ENCODE measurements at regions not wholly inside any gene's neighbourhood (a gene's known extent, or its start where the extent isn't known, plus 50 kb on each side); places are given as distances from the start of the nearest gene placed in this dataset.

DNA sequence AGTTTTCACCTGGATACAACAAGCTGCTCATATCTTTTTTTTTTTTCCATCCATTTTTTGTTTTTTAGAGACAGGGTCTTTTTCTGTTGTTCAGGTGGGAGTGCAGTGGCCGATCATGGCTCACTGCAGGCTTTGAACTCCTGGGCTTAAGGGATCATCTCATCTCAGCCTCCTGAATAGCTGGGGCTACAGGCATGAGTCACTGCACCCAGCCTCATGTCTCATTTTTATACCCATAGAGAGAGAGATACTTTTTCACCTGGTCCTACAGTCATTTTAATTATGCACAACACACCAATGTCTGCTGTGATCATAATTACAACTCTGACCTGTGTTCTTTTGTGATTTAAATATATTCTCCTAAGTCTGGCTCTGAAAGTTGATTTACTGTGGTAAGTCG lies 84.4 kb downstream of the KIF4B start:
- no peaks in the 10 kb centered on the region for H3K4me1 Mint-ChIP-seq (ENCODE audit: low read depth, unreplicated experiment)
- TF ChIP-seq, protein P1, sequence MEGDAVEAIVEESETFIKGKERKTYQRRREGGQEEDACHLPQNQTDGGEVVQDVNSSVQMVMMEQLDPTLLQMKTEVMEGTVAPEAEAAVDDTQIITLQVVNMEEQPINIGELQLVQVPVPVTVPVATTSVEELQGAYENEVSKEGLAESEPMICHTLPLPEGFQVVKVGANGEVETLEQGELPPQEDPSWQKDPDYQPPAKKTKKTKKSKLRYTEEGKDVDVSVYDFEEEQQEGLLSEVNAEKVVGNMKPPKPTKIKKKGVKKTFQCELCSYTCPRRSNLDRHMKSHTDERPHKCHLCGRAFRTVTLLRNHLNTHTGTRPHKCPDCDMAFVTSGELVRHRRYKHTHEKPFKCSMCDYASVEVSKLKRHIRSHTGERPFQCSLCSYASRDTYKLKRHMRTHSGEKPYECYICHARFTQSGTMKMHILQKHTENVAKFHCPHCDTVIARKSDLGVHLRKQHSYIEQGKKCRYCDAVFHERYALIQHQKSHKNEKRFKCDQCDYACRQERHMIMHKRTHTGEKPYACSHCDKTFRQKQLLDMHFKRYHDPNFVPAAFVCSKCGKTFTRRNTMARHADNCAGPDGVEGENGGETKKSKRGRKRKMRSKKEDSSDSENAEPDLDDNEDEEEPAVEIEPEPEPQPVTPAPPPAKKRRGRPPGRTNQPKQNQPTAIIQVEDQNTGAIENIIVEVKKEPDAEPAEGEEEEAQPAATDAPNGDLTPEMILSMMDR (IDR thresholded peaks at IDR 0.05; ENCODE audit: partially characterized antibody, unreplicated experiment) = no peak
- H3K36me3 Mint-ChIP-seq (ENCODE audit: unreplicated experiment) = no peaks in the 10 kb centered on the region
- no peak overlapping the region for H3K27ac Mint-ChIP-seq (ENCODE audit: unreplicated experiment)
- no peak for DNase-seq
- H3K4me3 Mint-ChIP-seq (ENCODE audit: unreplicated experiment) = no peak overlapping the region
- H3K9me3 Mint-ChIP-seq (ENCODE audit: unreplicated experiment) = no peaks in the 10 kb centered on the region
- H3K27me3 Mint-ChIP-seq (ENCODE audit: unreplicated experiment) = peaks cover 2% of the 10 kb centered on the region

DNA sequence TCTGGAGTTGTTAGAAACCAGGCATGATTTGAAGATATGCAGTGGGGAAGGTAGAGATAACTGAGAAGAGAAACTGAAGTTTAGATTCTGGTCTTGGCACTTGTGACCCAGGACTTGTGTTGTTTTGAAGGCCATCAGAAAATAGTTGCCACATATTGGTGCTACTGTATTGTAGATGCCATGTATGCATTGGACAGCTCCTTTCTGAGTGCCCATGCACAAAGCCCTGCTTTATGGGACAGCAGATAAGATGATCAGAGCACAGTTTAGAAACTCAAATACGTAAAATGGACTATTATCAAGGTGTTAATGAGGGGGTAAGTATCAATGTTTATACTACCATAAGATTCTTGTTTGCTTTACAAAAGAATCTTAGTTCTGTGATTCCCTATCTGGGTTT lies 84.9 kb downstream of the KIF4B start:
- Mint-ChIP-seq H3K9me3 (ENCODE audit: unreplicated experiment) (no peaks in the 10 kb centered on the region), H3K27me3 (ENCODE audit: unreplicated experiment) (peaks cover 2% of the 10 kb centered on the region), H3K4me3 (ENCODE audit: unreplicated experiment) (no peak overlapping the region), H3K4me1 (ENCODE audit: low read depth, unreplicated experiment) (no peaks in the 10 kb centered on the region), H3K36me3 (ENCODE audit: unreplicated experiment) (no peaks in the 10 kb centered on the region), H3K27ac (ENCODE audit: unreplicated experiment) (no peak overlapping the region)
- no peak for DNase-seq
- TF ChIP-seq, protein P1 (IDR thresholded peaks at IDR 0.05; ENCODE audit: partially characterized antibody, unreplicated experiment) = no peak

DNA sequence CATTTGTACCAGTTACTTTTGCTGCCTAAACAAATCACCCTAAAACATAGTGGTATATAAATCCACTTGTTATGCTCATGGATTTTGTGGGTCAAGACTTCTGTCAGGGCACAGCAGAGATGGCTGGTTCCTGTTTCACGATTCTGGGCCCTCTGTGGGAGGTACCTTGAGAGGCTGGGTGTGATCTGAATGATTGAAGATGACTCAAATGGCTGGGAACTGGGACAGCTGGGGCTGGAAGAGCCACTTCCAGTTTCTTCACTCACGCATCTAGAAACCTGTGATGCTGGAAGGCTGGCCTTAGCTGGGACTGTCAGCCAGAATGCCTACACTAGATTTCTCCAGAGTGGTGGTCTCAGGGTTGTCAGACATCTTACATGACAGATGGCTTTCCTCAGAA lies 88.1 kb downstream of the KIF4B start:
- Mint-ChIP-seq H3K4me1 (ENCODE audit: low read depth, unreplicated experiment) (no peaks in the 10 kb centered on the region), H3K27ac (ENCODE audit: unreplicated experiment) (no peak overlapping the region), H3K9me3 (ENCODE audit: unreplicated experiment) (no peaks in the 10 kb centered on the region), H3K4me3 (ENCODE audit: unreplicated experiment) (no peak overlapping the region), H3K27me3 (ENCODE audit: unreplicated experiment) (peaks cover 2% of the 10 kb centered on the region), H3K36me3 (ENCODE audit: unreplicated experiment) (no peaks in the 10 kb centered on the region)
- TF ChIP-seq, protein P1 (IDR thresholded peaks at IDR 0.05; ENCODE audit: partially characterized antibody, unreplicated experiment) = no peak
- no peak for DNase-seq

DNA sequence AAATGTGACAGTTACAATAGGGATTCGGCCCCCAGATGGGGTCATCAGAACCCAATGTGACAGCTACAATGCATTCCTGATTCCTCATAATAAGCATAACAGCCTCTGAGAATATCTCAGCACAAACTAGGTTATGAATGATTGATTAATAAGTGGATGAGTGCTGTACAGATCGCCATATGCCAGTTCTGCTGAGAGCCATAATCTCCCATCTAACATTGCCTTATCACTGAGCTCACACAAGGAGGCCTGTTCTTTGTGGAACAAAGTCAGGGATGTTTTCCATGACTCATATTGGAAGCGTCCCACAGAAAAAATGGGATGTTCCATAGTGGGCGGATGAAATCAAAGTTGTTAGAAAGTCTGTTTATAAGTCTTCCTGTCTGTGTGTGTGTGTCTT lies 89.6 kb downstream of the KIF4B start:
- no peak overlapping the region for H3K4me3 Mint-ChIP-seq (ENCODE audit: unreplicated experiment)
- H3K27ac Mint-ChIP-seq (ENCODE audit: unreplicated experiment) = no peak overlapping the region
- H3K27me3 Mint-ChIP-seq (ENCODE audit: unreplicated experiment) = peaks cover 2% of the 10 kb centered on the region
- no peak for DNase-seq
- no peaks in the 10 kb centered on the region for H3K4me1 Mint-ChIP-seq (ENCODE audit: low read depth, unreplicated experiment)
- TF ChIP-seq, protein P1 (IDR thresholded peaks at IDR 0.05; ENCODE audit: partially characterized antibody, unreplicated experiment) = no peak
- no peaks in the 10 kb centered on the region for H3K36me3 Mint-ChIP-seq (ENCODE audit: unreplicated experiment)
- no peaks in the 10 kb centered on the region for H3K9me3 Mint-ChIP-seq (ENCODE audit: unreplicated experiment)

DNA sequence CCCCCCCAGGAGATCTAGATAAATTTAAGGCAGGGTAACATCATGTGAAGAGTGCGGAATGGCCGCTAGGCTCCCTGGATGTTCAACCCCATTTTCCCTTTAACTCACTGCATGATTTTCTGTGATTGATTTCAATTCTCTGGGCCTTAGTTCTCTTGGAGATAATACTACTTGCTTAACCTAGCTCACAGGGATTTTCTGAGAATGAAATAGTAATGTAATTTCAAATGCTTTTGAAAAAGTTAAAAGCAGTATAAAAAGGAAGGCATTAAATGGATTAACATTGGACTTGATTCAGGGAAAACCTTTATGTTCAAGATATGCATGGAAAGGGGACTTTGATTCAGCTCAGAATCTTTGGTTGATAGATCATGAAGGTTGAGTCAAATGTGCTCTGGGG lies 90.9 kb downstream of the KIF4B start:
- Mint-ChIP-seq H3K4me3 (ENCODE audit: unreplicated experiment) (no peak overlapping the region), H3K27ac (ENCODE audit: unreplicated experiment) (no peak overlapping the region), H3K27me3 (ENCODE audit: unreplicated experiment) (peaks cover 2% of the 10 kb centered on the region), H3K4me1 (ENCODE audit: low read depth, unreplicated experiment) (no peaks in the 10 kb centered on the region), H3K36me3 (ENCODE audit: unreplicated experiment) (no peaks in the 10 kb centered on the region), H3K9me3 (ENCODE audit: unreplicated experiment) (no peaks in the 10 kb centered on the region)
- no peak for DNase-seq
- TF ChIP-seq, protein P1 (IDR thresholded peaks at IDR 0.05; ENCODE audit: partially characterized antibody, unreplicated experiment) = no peak
